Epidermal melanocyte (primary cell): ENCODE measurements at regions not wholly inside any gene's neighbourhood (a gene's known extent, or its start where the extent isn't known, plus 50 kb on each side); places are given as distances from the start of the nearest gene placed in this dataset.

ENCODE experiments used
- DNase-seq: peaks from one replicate; pipeline ENCODE4 v3.0.0; 2011; ENCODE audit warnings: low spot score; ENCODE audit not compliant: insufficient read length

GRCh38 chr18:24785019-24785418, 324.6 kb downstream of the HRH4 start:
- DNase-seq: no peak

GRCh38 chr18:24786027-24786426, 325.6 kb downstream of the HRH4 start:
- DNase-seq: no peak

- DNase-seq: no peak
These were observed 329.9 kb downstream of the HRH4 start for GRCh38 chr18:24790347-24790746.

GRCh38 chr18:24791751-24792545, 331.5 kb downstream of the HRH4 start:
- no peak for DNase-seq

GRCh38 chr18:24793742-24794141, 333.3 kb downstream of the HRH4 start:
- no peak for DNase-seq

- DNase-seq: no peak
These were observed 334.7 kb downstream of the HRH4 start for GRCh38 chr18:24795129-24795528.

GRCh38 chr18:24797981-24798380, 337.5 kb downstream of the HRH4 start:
- DNase-seq: no peak

- DNase-seq: no peak
These were observed 338.7 kb downstream of the HRH4 start for GRCh38 chr18:24799176-24799575.

GRCh38 chr18:24799720-24800119, 339.3 kb downstream of the HRH4 start:
- no peak for DNase-seq

GRCh38 chr18:24801001-24801400, 340.6 kb downstream of the HRH4 start:
- DNase-seq: peak; percentile 36

- no peak for DNase-seq
These were observed 342.0 kb downstream of the HRH4 start for GRCh38 chr18:24802456-24802855.

- DNase-seq: no peak
These were observed 344.7 kb downstream of the HRH4 start for GRCh38 chr18:24805156-24805555.

GRCh38 chr18:24809173-24809950, 348.9 kb downstream of the HRH4 start:
- DNase-seq: no peak

GRCh38 chr18:24810561-24811305, 350.3 kb downstream of the HRH4 start:
- no peak for DNase-seq

GRCh38 chr18:24811950-24812681, 351.7 kb downstream of the HRH4 start:
- DNase-seq: no peak

- no peak for DNase-seq
These were observed 354.1 kb downstream of the HRH4 start for GRCh38 chr18:24814521-24814920.

GRCh38 chr18:24817150-24817549, 356.7 kb downstream of the HRH4 start:
- DNase-seq: no peak

GRCh38 chr18:24817587-24818371, 357.3 kb downstream of the HRH4 start:
- DNase-seq: no peak

- no peak for DNase-seq
These were observed 358.0 kb downstream of the HRH4 start for GRCh38 chr18:24818441-24818840.

GRCh38 chr18:24819141-24819890, 358.9 kb downstream of the HRH4 start:
- DNase-seq: no peak
